ENCODE measurements at regions not wholly inside any gene's neighbourhood (a gene's known extent, or its start where the extent isn't known, plus 50 kb on each side); places are given as distances from the start of the nearest gene placed in this dataset.

DNA sequence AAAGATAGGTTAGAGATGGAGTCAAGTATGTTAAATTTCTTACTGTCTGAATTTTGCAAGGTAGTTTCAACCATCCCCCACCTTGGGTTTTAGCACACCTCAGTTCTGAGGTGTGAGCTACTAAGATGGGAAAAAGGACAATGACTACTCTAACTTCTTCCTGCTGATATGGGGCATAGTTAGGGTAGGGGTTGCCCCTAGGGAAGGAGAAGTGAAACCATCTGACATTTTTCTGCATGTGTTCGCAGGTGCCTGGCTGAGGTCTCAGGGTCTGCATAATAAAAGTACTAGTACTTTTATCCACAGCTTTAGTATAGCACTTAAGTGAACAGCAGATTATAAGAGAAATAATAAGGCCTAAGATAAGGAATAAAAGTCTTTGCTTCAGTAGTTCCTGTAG, 129.5 kb upstream of the CYSLTR1 start:
- DNase-seq = no peak

DNA sequence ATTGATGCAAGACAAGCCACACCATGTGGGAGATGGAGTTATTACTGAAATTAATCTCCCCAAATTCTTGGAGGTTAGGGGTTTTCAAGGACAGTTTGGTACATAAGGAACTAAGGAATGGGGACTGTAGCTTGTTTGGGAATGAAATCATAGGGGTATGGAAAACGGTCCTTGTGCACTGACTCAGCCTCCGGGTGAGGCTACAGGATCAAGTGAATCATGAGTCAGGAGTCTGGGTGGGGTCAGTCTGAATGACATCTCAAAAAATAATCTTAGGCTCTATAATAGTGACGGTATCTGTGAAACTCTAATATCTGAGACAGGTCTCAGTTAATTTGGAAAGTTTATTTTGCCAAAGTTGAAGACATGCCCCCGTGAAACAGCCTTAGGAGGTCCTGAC, 128.5 kb upstream of the CYSLTR1 start:
- DNase-seq = no peak

DNA sequence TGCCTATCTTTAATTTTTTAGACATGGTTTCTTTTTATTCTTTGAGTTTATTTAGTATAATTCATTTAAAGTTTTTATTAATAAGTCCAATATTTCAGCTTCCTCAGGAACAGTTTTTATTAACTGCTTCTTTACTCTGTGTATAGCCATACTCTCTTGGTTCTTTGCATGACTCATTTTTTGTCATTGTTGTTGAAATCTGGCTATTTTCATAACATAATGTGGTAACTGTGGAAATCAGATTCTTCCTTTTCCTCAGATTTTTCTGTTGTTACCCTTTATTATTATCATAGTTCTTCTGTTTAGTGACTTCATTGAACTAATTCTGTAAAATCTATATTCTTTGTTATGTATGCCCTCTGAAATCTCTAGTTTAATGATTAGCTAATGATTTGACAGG, 124.9 kb upstream of the CYSLTR1 start:
- DNase-seq = no peak

DNA sequence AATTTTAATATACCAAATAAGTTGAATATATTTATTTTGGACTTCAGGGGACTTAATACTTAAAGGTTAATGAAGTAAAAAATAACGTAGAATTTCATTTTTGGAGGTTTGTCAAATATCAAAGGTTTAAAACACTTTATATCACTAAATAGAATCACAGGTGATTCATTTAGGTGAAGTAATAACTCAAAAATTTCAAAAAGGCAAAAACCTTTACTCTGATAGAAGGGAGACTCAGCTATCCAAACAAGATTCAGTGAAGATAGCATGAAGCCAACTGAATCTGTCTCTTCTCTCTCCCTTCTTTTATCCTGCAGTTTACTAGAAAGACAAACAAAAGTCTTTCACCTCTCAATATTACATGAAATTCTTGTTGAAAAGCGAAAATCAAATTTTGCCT, 110.2 kb upstream of the CYSLTR1 start:
- DNase-seq = no peak

DNA sequence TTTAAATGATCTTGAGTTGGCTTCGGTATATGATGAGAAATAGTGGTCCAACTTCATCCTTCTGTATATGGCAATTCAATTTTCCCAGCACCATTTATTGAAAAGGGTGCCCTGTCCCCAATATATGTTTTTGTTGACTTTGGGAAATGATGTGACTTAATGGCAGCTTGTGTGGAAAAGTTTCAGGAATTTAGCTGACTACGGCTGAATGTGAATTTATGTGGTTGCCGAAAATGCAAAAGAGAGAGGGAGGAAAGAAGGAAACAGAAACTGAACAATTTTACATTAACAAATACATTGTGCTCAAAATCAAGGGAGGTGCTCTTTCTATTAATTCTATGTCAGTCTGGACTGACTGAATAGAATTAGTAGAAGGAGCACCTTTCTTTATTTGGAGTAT, 101.8 kb upstream of the CYSLTR1 start:
- DNase-seq = no peak

DNA sequence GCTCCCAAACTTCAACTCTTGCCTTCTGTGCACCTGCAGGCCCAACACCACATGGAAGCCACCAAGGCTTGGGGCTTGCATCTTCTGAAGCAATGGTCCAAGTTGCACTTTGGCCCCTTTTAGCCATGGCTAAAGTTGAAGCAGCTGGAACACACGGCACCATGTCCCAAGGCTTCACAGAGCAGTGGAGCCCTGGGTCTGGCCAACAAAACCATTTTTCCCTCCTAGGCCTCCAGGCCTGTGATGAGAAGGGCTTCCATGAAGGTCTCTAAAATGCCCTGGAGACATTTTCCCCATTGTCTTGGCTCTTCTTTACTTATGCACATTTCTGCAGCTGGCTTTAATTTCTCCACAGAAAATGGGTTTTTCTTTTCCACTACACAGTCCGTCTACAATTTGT, 61.3 kb upstream of the CYSLTR1 start:
- DNase-seq = no peak

DNA sequence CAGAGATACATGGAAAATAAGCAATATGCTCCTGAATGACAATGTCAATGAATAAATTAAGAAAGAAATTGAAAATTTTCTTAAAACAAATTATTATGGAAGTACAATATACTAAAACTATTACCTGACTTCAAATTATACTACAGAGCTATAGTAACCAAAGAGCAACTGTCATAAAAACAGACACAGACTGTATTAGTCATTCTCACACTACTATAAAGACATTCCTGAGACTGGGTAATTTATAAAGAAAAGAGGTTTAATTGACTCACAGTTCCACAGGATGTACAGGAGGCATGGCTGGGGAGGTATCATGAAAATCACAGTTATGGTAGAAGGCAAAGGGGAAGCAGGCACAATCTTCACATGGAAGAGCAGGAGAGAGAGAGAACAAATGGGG, 60.0 kb upstream of the CYSLTR1 start:
- no peak for DNase-seq

DNA sequence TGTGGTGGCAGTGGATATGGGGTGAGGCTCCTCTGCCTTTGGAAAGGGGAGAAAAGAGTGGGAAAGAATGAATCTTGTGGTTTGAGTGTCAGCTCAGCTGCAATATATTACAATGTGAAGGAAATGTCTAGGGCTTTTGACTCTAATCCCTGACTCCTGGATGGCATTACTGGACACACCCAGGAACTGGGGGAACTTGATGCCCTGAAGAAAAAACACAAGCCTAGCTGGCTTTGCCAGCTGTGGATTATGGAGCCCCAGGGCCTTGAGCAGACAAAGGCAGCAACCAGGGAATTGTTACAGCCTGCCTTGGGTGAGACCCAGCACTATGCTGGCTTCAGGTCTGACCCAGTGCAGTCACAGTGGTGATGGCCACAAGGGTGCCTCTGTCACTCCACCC, 57.1 kb upstream of the CYSLTR1 start:
- no peak for DNase-seq

DNA sequence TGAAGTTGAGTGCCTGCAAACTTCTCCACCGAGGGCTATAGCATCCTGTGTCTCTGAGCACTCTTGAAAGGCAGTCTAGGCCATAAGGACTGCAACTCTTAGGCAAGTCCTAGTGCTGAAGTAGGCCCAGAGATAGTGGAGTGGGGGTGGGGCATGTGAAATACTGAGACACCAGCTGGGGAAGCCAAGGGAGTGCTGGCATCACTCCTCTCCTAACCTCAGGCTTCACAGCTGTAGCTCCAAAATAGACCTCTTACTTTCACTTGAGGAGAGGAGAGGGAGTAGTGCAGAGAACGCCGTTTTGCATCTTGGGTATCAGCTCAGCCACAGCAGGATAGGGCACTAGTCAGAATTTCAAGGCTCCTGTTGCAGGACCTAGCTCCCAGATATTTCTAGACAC, 56.2 kb upstream of the CYSLTR1 start:
- no peak for DNase-seq

DNA sequence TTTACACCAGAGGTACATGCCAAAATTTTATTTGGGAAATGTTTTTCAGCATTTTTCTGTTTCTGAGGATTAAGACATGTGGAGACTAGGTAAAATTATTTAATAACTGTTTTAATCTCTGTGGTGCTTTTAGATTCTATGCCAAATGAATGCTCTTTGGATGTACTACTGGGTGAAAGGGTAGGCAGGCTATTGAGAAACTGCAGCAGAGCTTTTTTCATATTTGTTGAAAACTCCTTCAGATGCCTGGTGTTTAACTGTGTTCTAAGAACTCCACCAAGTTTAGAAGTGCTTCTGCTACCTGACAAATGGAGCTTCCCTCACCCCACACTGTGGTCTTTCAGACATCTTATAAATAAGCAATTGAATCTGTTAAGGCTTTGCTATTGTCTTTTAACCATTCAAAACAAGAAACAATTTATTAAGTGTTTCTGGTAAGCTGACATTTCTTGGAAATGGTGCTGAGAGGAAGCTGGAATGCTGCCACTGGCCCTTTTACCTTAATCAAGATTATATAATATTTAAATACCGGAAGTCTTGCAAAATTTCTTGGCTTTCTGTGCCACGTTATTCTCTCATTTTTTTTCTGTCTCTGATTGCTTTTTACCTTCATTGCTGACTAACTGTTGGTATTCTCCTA, 51.2 kb upstream of the CYSLTR1 start:
- DNase-seq = no peak
